ENCODE measurements at regions not wholly inside any gene's neighbourhood (a gene's known extent, or its start where the extent isn't known, plus 50 kb on each side); places are given as distances from the start of the nearest gene placed in this dataset.

GRCh38 chr18:28816155-28816554 is 639.2 kb upstream of the CDH2 start:
- Mint-ChIP-seq H3K9me3 (peaks cover 4% of the 10 kb centered on the region), H3K4me3 (no peak overlapping the region), H3K4me1 (no peaks in the 10 kb centered on the region), H3K27ac (no peak overlapping the region), H3K27me3 (no peaks in the 10 kb centered on the region), H3K36me3 (no peaks in the 10 kb centered on the region)
- ATAC-seq = no peak

GRCh38 chr18:28814365-28814764 is 637.4 kb upstream of the CDH2 start:
- no peak overlapping the region for H3K27ac Mint-ChIP-seq
- H3K9me3 Mint-ChIP-seq = peaks cover 3% of the 10 kb centered on the region
- no peak overlapping the region for H3K4me3 Mint-ChIP-seq
- no peaks in the 10 kb centered on the region for H3K27me3 Mint-ChIP-seq
- no peaks in the 10 kb centered on the region for H3K36me3 Mint-ChIP-seq
- ATAC-seq = no peak
- H3K4me1 Mint-ChIP-seq = no peaks in the 10 kb centered on the region

- Mint-ChIP-seq H3K27ac (no peak overlapping the region), H3K36me3 (no peaks in the 10 kb centered on the region), H3K4me1 (no peaks in the 10 kb centered on the region), H3K4me3 (no peak overlapping the region), H3K9me3 (peaks cover 13% of the 10 kb centered on the region), H3K27me3 (no peaks in the 10 kb centered on the region)
- no peak for ATAC-seq
Observed at GRCh38 chr18:28808373-28808772, 631.4 kb upstream of the CDH2 start.

- H3K36me3 Mint-ChIP-seq = no peaks in the 10 kb centered on the region
- H3K4me1 Mint-ChIP-seq = no peaks in the 10 kb centered on the region
- no peaks in the 10 kb centered on the region for H3K27me3 Mint-ChIP-seq
- H3K9me3 Mint-ChIP-seq = peaks cover 16% of the 10 kb centered on the region
- no peak for ATAC-seq
- H3K27ac Mint-ChIP-seq = no peak overlapping the region
- no peak overlapping the region for H3K4me3 Mint-ChIP-seq
Observed at GRCh38 chr18:28805491-28805890, 628.6 kb upstream of the CDH2 start.

GRCh38 chr18:28804512-28805202 is 627.7 kb upstream of the CDH2 start:
- Mint-ChIP-seq H3K9me3 (peaks cover 16% of the 10 kb centered on the region), H3K4me3 (no peak overlapping the region), H3K36me3 (no peaks in the 10 kb centered on the region), H3K27ac (no peak overlapping the region), H3K4me1 (no peaks in the 10 kb centered on the region), H3K27me3 (no peaks in the 10 kb centered on the region)
- ATAC-seq = no peak

- Mint-ChIP-seq H3K36me3 (no peaks in the 10 kb centered on the region), H3K4me1 (no peaks in the 10 kb centered on the region), H3K27ac (no peak overlapping the region), H3K27me3 (no peaks in the 10 kb centered on the region), H3K9me3 (peaks cover 13% of the 10 kb centered on the region), H3K4me3 (no peak overlapping the region)
- ATAC-seq = no peak
Observed at GRCh38 chr18:28802546-28802945, 625.6 kb upstream of the CDH2 start.

GRCh38 chr18:28801876-28802275 is 624.9 kb upstream of the CDH2 start:
- Mint-ChIP-seq H3K27ac (no peak overlapping the region), H3K4me3 (no peak overlapping the region), H3K4me1 (no peaks in the 10 kb centered on the region), H3K27me3 (no peaks in the 10 kb centered on the region), H3K36me3 (no peaks in the 10 kb centered on the region), H3K9me3 (peaks cover 13% of the 10 kb centered on the region)
- no peak for ATAC-seq

GRCh38 chr18:28794459-28795245 is 617.7 kb upstream of the CDH2 start:
- H3K27me3 Mint-ChIP-seq = no peaks in the 10 kb centered on the region
- H3K27ac Mint-ChIP-seq = no peak overlapping the region
- no peaks in the 10 kb centered on the region for H3K36me3 Mint-ChIP-seq
- ATAC-seq = no peak
- H3K9me3 Mint-ChIP-seq = peaks cover 10% of the 10 kb centered on the region
- H3K4me3 Mint-ChIP-seq = no peak overlapping the region
- H3K4me1 Mint-ChIP-seq = no peaks in the 10 kb centered on the region

- Mint-ChIP-seq H3K27me3 (no peaks in the 10 kb centered on the region), H3K4me3 (no peak overlapping the region), H3K36me3 (no peaks in the 10 kb centered on the region), H3K9me3 (peaks cover 10% of the 10 kb centered on the region), H3K27ac (no peak overlapping the region), H3K4me1 (no peaks in the 10 kb centered on the region)
- no peak for ATAC-seq
Observed at GRCh38 chr18:28793901-28794300, 617.0 kb upstream of the CDH2 start.

GRCh38 chr18:28792404-28793086 is 615.6 kb upstream of the CDH2 start:
- H3K4me1 Mint-ChIP-seq = no peaks in the 10 kb centered on the region
- H3K27me3 Mint-ChIP-seq = no peaks in the 10 kb centered on the region
- H3K9me3 Mint-ChIP-seq = peaks cover 6% of the 10 kb centered on the region
- no peak overlapping the region for H3K4me3 Mint-ChIP-seq
- no peaks in the 10 kb centered on the region for H3K36me3 Mint-ChIP-seq
- no peak for ATAC-seq
- H3K27ac Mint-ChIP-seq = no peak overlapping the region

GRCh38 chr18:28791101-28791500 is 614.2 kb upstream of the CDH2 start:
- Mint-ChIP-seq H3K27ac (no peak overlapping the region), H3K4me1 (no peaks in the 10 kb centered on the region), H3K9me3 (peaks cover 6% of the 10 kb centered on the region), H3K27me3 (no peaks in the 10 kb centered on the region), H3K4me3 (no peak overlapping the region), H3K36me3 (no peaks in the 10 kb centered on the region)
- ATAC-seq = no peak

- no peaks in the 10 kb centered on the region for H3K27me3 Mint-ChIP-seq
- no peak overlapping the region for H3K4me3 Mint-ChIP-seq
- H3K4me1 Mint-ChIP-seq = no peaks in the 10 kb centered on the region
- H3K36me3 Mint-ChIP-seq = no peaks in the 10 kb centered on the region
- no peak overlapping the region for H3K27ac Mint-ChIP-seq
- ATAC-seq = no peak
- peaks cover 3% of the 10 kb centered on the region for H3K9me3 Mint-ChIP-seq
Observed at GRCh38 chr18:28789502-28789901, 612.6 kb upstream of the CDH2 start.

GRCh38 chr18:28786926-28787325 is 610.0 kb upstream of the CDH2 start:
- Mint-ChIP-seq H3K27me3 (no peaks in the 10 kb centered on the region), H3K9me3 (no peaks in the 10 kb centered on the region), H3K4me1 (no peaks in the 10 kb centered on the region), H3K36me3 (no peaks in the 10 kb centered on the region), H3K4me3 (no peak overlapping the region), H3K27ac (no peak overlapping the region)
- no peak for ATAC-seq

- Mint-ChIP-seq H3K27ac (no peak overlapping the region), H3K4me3 (no peak overlapping the region), H3K4me1 (no peaks in the 10 kb centered on the region), H3K9me3 (no peaks in the 10 kb centered on the region), H3K36me3 (no peaks in the 10 kb centered on the region), H3K27me3 (no peaks in the 10 kb centered on the region)
- ATAC-seq = no peak
Observed at GRCh38 chr18:28781616-28782362, 604.9 kb upstream of the CDH2 start.

GRCh38 chr18:28778706-28779105 is 601.8 kb upstream of the CDH2 start:
- ATAC-seq = no peak
- Mint-ChIP-seq H3K27me3 (no peaks in the 10 kb centered on the region), H3K4me1 (no peaks in the 10 kb centered on the region), H3K36me3 (no peaks in the 10 kb centered on the region), H3K27ac (no peak overlapping the region), H3K9me3 (no peaks in the 10 kb centered on the region), H3K4me3 (no peak overlapping the region)
